ENCODE measurements at regions not wholly inside any gene's neighbourhood (a gene's known extent, or its start where the extent isn't known, plus 50 kb on each side); places are given as distances from the start of the nearest gene placed in this dataset.
"Not testable (repeated sequence)": the region's sequence is repeated elsewhere in the genome, so short reads cannot be mapped to it uniquely, and the experiment has no call there.

- TF ChIP-seq CTCF, POLR2A (IDR thresholded peaks at IDR 0.05): not testable (repeated sequence)
Observed at GRCh38 chr9:74090921-74091320, 406.2 kb upstream of the RORB start.
